BJ (cell line): ENCODE measurements at regions not wholly inside any gene's neighbourhood (a gene's known extent, or its start where the extent isn't known, plus 50 kb on each side); places are given as distances from the start of the nearest gene placed in this dataset.

ENCODE experiments used
- CTCF ChIA-PET: fragments of 350-600 bp; formaldehyde crosslinking; extraction: SDS; loops from one replicate; lab custom pipeline; 2021; ENCODE audit warnings: antibody characterized with exemption, inconsistent platforms; lab: Yijun Ruan, JAX
- POLR2A ChIA-PET: fragments of 300-600 bp; sonication (Branson Sonifier 250); formaldehyde crosslinking; extraction: SDS; loops from one replicate; lab custom pipeline; 2021; ENCODE audit warnings: antibody characterized with exemption; lab: Charles Lee
- DNase-seq: peaks from one replicate; pipeline ENCODE4 v3.0.0-alpha.2; 2011; ENCODE audit warnings: low read depth
- H3K27me3 ChIP-seq: 2 replicates; pipeline ENCODE4 v1.6.0; 2011; ENCODE audit warnings: low read length; ENCODE audit not compliant: control insufficient read depth, insufficient read depth
- H3K36me3 ChIP-seq: 2 replicates; pipeline ENCODE4 v1.5.1; 2011; ENCODE audit warnings: low read length; ENCODE audit not compliant: control insufficient read depth, insufficient read depth
- H3K4me3 ChIP-seq: 2 replicates; pipeline ENCODE4 v1.5.1; 2011; ENCODE audit warnings: low read depth, mild to moderate bottlenecking, control low read depth, low read length
- TF ChIP-seq, protein P1 (sequence below): IDR thresholded peaks from 2 replicates; pipeline ENCODE4 v1.5.1; 2011; ENCODE audit warnings: low read depth, mild to moderate bottlenecking, control low read depth, inconsistent platforms, low read length, moderate library complexity; ENCODE audit not compliant: insufficient read depth

GRCh38 chr12:89238593-89238992, 113.7 kb downstream of the DUSP6 start:
- TF ChIP-seq, protein P1, sequence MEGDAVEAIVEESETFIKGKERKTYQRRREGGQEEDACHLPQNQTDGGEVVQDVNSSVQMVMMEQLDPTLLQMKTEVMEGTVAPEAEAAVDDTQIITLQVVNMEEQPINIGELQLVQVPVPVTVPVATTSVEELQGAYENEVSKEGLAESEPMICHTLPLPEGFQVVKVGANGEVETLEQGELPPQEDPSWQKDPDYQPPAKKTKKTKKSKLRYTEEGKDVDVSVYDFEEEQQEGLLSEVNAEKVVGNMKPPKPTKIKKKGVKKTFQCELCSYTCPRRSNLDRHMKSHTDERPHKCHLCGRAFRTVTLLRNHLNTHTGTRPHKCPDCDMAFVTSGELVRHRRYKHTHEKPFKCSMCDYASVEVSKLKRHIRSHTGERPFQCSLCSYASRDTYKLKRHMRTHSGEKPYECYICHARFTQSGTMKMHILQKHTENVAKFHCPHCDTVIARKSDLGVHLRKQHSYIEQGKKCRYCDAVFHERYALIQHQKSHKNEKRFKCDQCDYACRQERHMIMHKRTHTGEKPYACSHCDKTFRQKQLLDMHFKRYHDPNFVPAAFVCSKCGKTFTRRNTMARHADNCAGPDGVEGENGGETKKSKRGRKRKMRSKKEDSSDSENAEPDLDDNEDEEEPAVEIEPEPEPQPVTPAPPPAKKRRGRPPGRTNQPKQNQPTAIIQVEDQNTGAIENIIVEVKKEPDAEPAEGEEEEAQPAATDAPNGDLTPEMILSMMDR = no peak
- no peaks in the 10 kb centered on the region for H3K27me3 ChIP-seq
- H3K4me3 ChIP-seq = no peak overlapping the region
- DNase-seq = no peak
- ChIA-PET POLR2A (no interaction called here), CTCF (no interaction called here)
- H3K36me3 ChIP-seq = no peaks in the 10 kb centered on the region

DNA sequence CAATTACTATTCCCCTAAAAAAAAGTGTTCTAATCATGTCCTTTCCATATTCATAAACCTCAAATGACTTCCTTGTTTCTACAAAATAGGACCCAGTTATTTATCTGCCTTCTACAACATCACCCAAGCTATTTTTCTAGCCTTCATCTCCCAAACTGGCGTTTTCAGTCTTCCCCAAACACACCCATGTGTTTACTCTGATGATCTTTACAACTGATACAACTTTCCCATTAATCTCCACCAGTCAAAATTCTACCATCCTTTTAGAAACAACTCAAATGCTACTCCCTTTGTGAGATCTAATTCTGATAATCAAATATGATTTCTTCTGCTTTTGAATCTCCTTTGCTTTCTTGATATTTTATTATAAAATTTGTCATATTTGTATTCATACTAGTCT, 114.5 kb downstream of the DUSP6 start:
- H3K4me3 ChIP-seq = no peak overlapping the region
- TF ChIP-seq, protein P1 = no peak
- DNase-seq = no peak
- CTCF ChIA-PET = no interaction called here
- H3K36me3 ChIP-seq = no peaks in the 10 kb centered on the region
- no peaks in the 10 kb centered on the region for H3K27me3 ChIP-seq
- POLR2A ChIA-PET = no interaction called here

- ChIA-PET POLR2A (no interaction called here), CTCF (no interaction called here)
- no peak for DNase-seq
- Histone ChIP-seq H3K4me3 (no peak overlapping the region), H3K36me3 (no peaks in the 10 kb centered on the region), H3K27me3 (no peaks in the 10 kb centered on the region)
- TF ChIP-seq, protein P1 = no peak
Measured at GRCh38 chr12:89236748-89237383, 115.4 kb downstream of the DUSP6 start.

GRCh38 chr12:89236237-89236636, 116.1 kb downstream of the DUSP6 start:
- TF ChIP-seq, protein P1 = no peak
- H3K27me3 ChIP-seq = no peaks in the 10 kb centered on the region
- no peak overlapping the region for H3K4me3 ChIP-seq
- no peak for DNase-seq
- POLR2A ChIA-PET = no interaction called here
- CTCF ChIA-PET = no interaction called here
- H3K36me3 ChIP-seq = no peaks in the 10 kb centered on the region

DNA sequence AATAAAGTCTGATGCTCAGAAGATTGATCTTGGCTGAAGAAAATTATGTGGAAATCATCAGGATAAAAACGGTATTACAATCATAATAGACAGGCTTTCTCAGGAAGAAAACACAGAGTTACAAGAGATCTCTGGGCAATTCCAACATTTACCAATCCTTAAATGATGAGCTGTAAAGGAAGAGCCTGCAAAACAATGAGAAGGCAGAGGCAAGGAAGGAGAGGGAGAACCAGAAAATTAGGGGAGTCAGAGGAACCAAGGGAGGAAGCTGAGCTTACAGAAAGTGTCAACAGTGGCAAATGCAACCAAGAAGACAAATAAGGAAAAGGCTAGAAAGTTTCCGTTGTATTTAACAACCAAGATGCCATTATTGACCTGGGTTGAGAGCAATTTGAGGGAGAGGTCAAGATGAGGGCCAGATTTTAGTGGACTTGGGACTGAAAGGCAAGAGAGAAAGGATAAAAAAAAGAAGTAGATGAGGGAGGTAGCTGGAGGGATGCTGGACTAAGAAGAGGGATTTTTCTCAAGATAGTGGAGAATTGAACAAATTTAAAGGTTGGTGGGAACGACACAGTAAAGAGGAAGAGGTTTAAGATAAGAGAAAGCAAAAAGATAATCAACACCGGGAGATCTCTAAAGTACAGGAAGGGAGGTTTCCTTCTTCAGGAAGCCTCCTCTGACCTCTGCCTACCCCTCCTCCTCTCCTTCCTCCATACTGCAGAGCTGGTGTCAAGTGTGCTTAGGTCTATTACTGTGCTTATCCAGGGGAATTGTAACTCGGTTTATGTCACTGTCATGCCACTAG, 116.9 kb downstream of the DUSP6 start:
- POLR2A ChIA-PET = interaction anchor here (1.0 kb wide), 1 partner anchor 13 kb away, joined by 3 read pairs; no protein-coding TSS in a partner anchor
- CTCF ChIA-PET = no interaction called here
- Histone ChIP-seq H3K4me3 (no peak overlapping the region), H3K36me3 (no peaks in the 10 kb centered on the region), H3K27me3 (no peaks in the 10 kb centered on the region)
- TF ChIP-seq, protein P1 = no peak
- DNase-seq = no peak
